ENCODE measurements at regions not wholly inside any gene's neighbourhood (a gene's known extent, or its start where the extent isn't known, plus 50 kb on each side); places are given as distances from the start of the nearest gene placed in this dataset.
A peak's percentile ranks its signal among the peaks of the same experiment; 100 is the strongest.

DNA sequence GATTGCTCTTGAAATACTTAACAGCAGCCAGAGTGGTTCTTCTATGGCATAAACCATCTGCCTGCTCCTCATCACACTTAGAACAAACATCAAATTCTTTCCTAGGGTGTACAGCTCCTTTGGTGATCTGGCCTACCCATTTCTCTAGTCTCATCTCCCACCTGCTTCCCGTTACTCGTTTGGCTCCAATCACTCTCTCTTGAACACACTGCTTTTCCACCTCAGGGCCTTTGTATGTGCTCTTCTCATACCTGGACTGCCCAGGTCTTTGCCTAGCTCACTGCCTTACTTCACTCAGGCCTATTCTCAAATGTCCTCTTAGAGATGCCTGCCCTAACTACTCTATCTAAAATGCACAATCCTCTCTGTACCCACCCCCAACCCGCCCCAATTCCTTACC is 100.5 kb downstream of the KCNRG start:
- CTCF ChIA-PET, result no interaction called here

More for the DNA sequence above, 100.5 kb downstream of the KCNRG start:
- dilution Hi-C loops (cut with HindIII; ENCODE audit: low sequenced_read_pairs, unreplicated experiment), result no loop called here
- Histone ChIP-seq H3K4me3 (ENCODE audit: insufficient read depth, low read depth, low read length) (no peak overlapping the region), H2BK120ac (ENCODE audit: low read depth, low read length) (no peak overlapping the region), H2BK15ac (ENCODE audit: low read depth, low read length) (no peak overlapping the region), H3K79me1 (ENCODE audit: low read depth in 1 of 2, low read length in 2 of 2) (peaks cover 14 to 22% of the 10 kb centered on the region in 2 experiments; a peak in 3 of 4 replicates), H2AK9ac (replicated peaks; ENCODE audit: low read depth, low read length, poor library complexity) (no peak overlapping the region), H2AFZ (replicated peaks; ENCODE audit: low read length, poor library complexity) (no peak overlapping the region), H2AK5ac (ENCODE audit: low read depth, low read length) (no peak overlapping the region; the same call in 1 of the 2 replicates), H3K27me3 (ENCODE audit: control insufficient read depth, insufficient read depth, low read length) (no peaks in the 10 kb centered on the region), H3K4ac (ENCODE audit: low read depth, low read length) (no peak overlapping the region), H4K5ac (ENCODE audit: low read depth, low read length) (no peak overlapping the region), H3K36me3 (ENCODE audit: control insufficient read depth, insufficient read depth, low read length) (peaks cover 5% of the 10 kb centered on the region), H4K8ac (ENCODE audit: low read depth in 2 of 2, low read length in 2 of 2) (no peak overlapping the region), H2BK5ac (ENCODE audit: low read depth, low read length, poor library complexity, severe bottlenecking) (no peak overlapping the region), H3K4me2 (ENCODE audit: low read depth, low read length) (no peak overlapping the region), H3K23ac (ENCODE audit: low read depth, low read length) (peak overlapping the region; percentile 45; the same call in 1 of the 2 replicates), H3K9me1 (ENCODE audit: insufficient read depth, low read length) (peaks cover 1% of the 10 kb centered on the region; the same call in 1 of the 2 replicates), H3K27ac (ENCODE audit: insufficient read depth, low read length) (no peak overlapping the region), H3K9me3 (ENCODE audit: control insufficient read depth, insufficient read depth, low read length) (no peaks in the 10 kb centered on the region), H4K91ac (ENCODE audit: insufficient read depth, low read depth, low read length) (no peak overlapping the region), H3K9ac (ENCODE audit: low read depth, low read length) (no peak overlapping the region), H4K20me1 (ENCODE audit: insufficient read depth, low read length) (peaks cover 17% of the 10 kb centered on the region; the same call in 1 of the 2 replicates), H3K4me1 (ENCODE audit: control insufficient read depth, insufficient read depth, low read length) (peaks cover 2% of the 10 kb centered on the region), H3K56ac (ENCODE audit: extremely low read depth, insufficient read depth, low read length) (no peak overlapping the region), H2BK20ac (ENCODE audit: low read depth, low read length) (no peak overlapping the region), H3K18ac (ENCODE audit: low read depth, low read length) (no peak overlapping the region), H3K14ac (replicated peaks; ENCODE audit: low read depth, low read length) (no peak overlapping the region)
- WGBS, 2 experiments (ENCODE audit: extremely low coverage in 2 of 2, insufficient read length in 1 of 2), result 100% methylated on average over 1 to 2 of the region's 3 CpGs
- POLR2A ChIA-PET (ENCODE audit: unreplicated experiment), result no interaction called here
- DNase-seq (no peak), ATAC-seq (ENCODE audit: low read depth) (no peak)
- intact Hi-C loops (cut with micrococcal nuclease), result no loop called here
- TF ChIP-seq MAFK (IDR thresholded peaks at IDR 0.05; ENCODE audit: low read depth, low read length) (no peak), USF2 (IDR thresholded peaks at IDR 0.05; ENCODE audit: low read depth, low read length) (no peak), RCOR1 (IDR thresholded peaks at IDR 0.05; ENCODE audit: insufficient replicate concordance, low read length) (no peak), RFX5 (IDR thresholded peaks at IDR 0.05; ENCODE audit: low read depth, low read length) (no peak), MAZ (IDR thresholded peaks at IDR 0.05; ENCODE audit: borderline replicate concordance, low read depth, low read length) (no peak), BHLHE40 (IDR thresholded peaks at IDR 0.05; ENCODE audit: low read depth, low read length) (no peak), CHD1 (IDR thresholded peaks at IDR 0.05; ENCODE audit: low read depth, low read length) (no peak), CEBPB (IDR thresholded peaks at IDR 0.05; ENCODE audit: low read depth, low read length) (no peak), MXI1 (IDR thresholded peaks at IDR 0.05; ENCODE audit: borderline replicate concordance, low read depth, low read length) (no peak), SMC3 (IDR thresholded peaks at IDR 0.05; ENCODE audit: low read depth, low read length) (no peak), NFE2L2 (IDR thresholded peaks at IDR 0.05; ENCODE audit: low read depth, low read length) (no peak), RAD21 (IDR thresholded peaks at IDR 0.05; ENCODE audit: low read length) (no peak), POLR2A (IDR thresholded peaks at IDR 0.05; ENCODE audit: low read depth, low read length) (no peak), FOS (IDR thresholded peaks at IDR 0.05; ENCODE audit: low read depth, low read length) (no peak)
- TF ChIP-seq, protein P1, sequence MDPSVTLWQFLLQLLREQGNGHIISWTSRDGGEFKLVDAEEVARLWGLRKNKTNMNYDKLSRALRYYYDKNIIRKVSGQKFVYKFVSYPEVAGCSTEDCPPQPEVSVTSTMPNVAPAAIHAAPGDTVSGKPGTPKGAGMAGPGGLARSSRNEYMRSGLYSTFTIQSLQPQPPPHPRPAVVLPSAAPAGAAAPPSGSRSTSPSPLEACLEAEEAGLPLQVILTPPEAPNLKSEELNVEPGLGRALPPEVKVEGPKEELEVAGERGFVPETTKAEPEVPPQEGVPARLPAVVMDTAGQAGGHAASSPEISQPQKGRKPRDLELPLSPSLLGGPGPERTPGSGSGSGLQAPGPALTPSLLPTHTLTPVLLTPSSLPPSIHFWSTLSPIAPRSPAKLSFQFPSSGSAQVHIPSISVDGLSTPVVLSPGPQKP (IDR thresholded peaks at IDR 0.05; ENCODE audit: borderline replicate concordance, low read depth, low read length), result no peak
- TF ChIP-seq, protein P2, sequence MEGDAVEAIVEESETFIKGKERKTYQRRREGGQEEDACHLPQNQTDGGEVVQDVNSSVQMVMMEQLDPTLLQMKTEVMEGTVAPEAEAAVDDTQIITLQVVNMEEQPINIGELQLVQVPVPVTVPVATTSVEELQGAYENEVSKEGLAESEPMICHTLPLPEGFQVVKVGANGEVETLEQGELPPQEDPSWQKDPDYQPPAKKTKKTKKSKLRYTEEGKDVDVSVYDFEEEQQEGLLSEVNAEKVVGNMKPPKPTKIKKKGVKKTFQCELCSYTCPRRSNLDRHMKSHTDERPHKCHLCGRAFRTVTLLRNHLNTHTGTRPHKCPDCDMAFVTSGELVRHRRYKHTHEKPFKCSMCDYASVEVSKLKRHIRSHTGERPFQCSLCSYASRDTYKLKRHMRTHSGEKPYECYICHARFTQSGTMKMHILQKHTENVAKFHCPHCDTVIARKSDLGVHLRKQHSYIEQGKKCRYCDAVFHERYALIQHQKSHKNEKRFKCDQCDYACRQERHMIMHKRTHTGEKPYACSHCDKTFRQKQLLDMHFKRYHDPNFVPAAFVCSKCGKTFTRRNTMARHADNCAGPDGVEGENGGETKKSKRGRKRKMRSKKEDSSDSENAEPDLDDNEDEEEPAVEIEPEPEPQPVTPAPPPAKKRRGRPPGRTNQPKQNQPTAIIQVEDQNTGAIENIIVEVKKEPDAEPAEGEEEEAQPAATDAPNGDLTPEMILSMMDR (conservative IDR thresholded peaks at IDR 0.05; ENCODE audit: low read depth, low read length), result no peak
- BruUV-seq (replicated peaks), result no TSS peak
- in situ Hi-C loops (cut with MboI; ENCODE audit: low sequenced_read_pairs), result no loop called here
